HG03469 (cell line): ENCODE measurements at regions not wholly inside any gene's neighbourhood (a gene's known extent, or its start where the extent isn't known, plus 50 kb on each side); places are given as distances from the start of the nearest gene placed in this dataset.

Experiments used
- ATAC-seq: cut with Tn5 transposase; IDR thresholded peaks from one replicate; pipeline ENCODE4 v1.9.1; 2021; ENCODE audit warnings: mild to moderate bottlenecking, moderate library complexity, moderate number of reproducible peaks; ENCODE audit not compliant: unreplicated experiment

DNA sequence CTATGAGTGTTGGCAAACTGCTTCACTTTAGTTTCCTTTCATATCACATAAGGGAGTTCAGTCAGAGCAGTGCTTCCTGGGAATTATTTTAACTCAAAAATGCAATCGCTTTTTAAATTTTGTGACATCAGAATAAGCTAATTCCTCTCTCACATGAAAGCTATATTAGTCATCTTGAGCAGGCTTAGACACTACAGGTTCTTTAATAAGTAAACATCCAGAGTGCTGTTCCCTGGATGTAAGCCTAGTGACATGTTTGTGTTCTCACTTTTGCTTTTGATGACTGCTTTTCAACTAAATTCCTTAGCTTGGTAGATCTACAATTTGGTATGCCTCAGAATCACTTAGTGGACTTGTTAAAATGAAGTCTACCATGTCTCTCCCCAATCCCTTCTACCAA is 252.7 kb upstream of the POU3F2 start:
- ATAC-seq: no peak

DNA sequence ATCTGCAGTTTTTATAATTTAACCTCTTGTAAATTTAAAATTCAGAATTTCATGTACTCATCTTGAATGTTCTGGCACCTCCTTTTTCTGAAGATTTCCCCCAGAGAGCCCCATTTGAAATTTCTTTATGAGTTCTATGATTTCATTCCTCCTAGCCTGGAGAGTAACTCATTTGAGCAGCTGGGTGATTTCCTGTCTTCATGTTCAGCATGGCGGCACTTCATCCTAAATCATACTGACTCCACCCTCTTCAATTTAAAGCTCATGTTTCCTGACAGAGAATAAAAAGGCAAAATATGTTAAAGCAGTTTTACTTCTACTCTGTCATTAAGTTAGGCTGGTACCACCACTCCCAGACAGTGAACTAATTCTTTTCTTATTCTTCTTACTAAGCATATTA is 250.9 kb upstream of the POU3F2 start:
- ATAC-seq: no peak

DNA sequence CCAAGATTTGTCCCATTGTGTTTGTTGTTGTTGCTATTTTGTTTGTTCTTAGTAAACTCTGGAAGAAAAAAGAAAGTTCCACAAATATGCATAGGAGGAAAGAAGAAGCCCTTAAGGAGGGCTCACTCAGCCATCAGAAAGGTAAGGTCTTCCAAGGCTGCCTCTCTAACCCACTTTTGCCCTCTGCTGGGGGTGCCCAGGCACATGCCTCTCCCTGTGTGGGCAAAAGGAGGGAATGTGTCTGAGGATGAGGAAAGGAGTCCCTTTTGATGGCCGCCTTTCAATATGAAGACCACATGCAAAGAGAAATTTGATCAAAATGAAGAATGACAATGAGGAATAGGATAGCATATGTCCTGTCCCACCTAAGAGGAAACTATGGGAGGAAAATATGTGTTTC is 248.2 kb upstream of the POU3F2 start:
- no peak for ATAC-seq

DNA sequence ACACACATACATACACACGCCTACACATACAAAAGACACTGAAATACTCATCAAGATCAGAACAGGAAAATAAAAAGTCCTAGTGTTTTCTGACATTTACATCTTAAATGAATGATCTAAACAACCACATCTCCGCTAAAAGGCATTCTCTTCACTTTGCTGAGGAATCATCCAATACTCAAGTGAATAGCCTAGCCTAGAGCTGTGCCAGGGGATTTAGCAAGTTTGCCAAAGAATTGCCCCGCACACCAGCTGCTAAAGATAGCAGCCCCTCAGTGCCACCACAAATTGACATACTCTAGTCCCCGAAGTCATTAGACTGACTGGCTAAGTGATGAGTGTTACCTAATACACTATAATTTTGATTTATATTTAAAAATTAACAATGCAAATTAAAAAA is 246.8 kb upstream of the POU3F2 start:
- ATAC-seq: no peak

DNA sequence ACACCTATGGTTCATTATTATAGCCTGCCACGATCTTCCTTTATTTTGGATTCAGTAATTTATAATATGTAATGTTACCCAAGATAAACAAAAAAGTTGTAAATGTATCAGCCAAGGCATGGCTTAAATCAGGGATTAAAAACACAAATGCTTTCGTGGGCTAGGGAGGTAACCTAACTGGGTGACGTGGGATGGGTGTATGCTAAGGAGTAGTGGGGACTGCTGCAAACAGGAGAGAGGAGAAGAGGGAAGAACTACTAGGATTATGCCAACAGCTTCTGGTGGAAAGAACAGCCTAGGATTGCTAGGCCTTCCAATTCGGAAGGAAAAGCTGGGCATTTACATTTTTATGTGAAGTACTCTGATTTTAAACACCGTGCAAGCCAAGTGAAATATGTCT is 244.8 kb upstream of the POU3F2 start:
- no peak for ATAC-seq

DNA sequence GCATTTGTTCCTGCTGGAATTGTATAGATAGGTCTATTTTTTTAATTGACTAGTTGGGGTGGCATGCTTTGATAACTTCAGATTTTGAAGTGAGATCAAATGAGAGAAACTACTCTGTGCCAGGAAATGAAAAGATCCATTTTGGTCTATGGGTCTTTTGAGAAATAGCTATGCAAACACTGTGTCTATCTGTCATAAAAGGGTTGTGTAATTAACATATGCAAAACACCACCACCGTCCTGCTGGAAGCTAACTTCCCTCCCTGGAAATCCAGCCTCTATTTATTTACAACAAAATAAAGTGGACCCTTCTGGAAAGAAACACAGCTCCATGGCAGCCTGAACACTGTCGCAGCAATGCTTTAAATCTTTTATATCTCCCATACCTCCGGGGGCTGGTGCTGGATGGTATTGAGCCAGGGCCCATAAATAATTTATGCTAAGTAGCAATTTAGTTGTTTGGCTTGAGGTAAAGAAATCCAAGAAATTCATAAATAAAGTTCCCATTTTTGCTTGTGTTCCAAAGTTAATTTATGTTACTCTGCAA is 244.2 kb upstream of the POU3F2 start:
- no peak for ATAC-seq

DNA sequence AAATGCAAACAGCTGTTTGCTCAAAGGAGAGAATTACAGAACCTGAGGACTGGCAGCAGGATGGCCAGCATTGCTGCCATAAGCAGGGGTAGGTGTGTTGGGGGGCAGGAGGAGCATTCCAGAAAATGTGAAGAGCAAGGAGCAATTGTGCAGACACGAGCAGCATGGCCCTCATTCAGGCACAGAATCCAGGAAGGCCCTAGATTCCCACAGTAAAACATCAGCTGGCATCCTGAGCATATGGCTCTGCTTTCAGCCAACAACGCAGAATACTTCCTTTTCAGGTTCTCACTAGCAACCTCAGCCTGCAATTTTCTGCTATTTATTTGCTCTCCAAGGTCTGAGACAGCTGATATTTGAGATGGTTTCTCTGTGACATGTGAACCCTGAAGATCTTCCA is 243.4 kb upstream of the POU3F2 start:
- no peak for ATAC-seq

DNA sequence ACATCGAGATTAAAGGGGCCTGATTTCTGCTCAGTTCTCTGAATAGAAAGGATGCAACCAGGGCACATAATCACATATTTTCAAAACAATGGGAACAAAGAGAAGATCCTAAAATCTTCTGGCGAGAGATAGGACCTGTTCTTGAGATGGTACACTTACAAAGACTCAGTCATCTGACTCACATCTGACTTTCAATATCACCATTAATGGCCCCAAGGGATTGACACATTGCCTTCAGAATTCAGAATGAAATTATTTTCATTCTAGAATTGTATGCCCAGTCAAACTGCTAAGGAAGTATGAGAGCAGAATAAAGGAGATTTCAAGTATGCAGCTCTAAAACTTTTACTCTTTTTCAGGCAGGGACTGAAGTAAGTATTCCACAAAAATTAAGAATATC is 240.7 kb upstream of the POU3F2 start:
- no peak for ATAC-seq

DNA sequence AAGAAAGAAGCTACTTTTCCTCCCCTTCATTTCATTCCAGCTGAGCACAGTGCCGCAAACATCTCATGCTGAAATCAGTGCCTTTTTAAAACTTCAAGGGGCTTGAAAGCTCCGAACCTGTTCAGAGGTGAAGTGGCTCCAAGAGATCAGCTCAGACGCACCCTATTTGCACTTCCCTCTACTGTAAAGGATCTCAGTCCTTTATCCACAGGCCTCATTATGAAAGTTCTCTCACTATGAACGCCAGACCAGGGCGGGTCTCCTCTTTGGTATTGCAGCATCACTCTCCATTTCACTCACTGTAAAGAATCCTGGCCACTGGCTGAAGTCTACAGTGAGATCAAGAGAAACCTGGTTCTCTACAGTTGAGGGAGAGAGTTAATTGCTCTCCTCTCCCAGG is 232.7 kb upstream of the POU3F2 start:
- ATAC-seq: no peak

DNA sequence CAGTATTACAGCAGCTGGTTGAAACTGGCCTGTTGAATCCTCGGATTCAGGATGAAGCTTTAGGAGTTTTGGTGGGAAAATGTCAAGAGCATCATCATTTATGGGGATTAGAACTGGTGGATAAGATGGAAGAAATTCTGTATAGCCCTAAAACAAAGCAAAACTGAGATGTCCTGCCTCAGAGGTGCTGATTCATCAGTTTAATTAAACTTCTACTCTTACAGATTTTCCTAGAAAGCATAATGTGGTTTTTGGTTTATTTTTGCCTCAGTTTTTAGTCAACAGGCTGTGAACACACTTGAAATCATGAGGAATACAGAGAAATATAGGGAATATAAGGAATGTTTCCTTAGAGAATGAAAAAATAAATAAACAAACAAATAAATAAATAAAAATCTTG is 228.7 kb upstream of the POU3F2 start:
- no peak for ATAC-seq

DNA sequence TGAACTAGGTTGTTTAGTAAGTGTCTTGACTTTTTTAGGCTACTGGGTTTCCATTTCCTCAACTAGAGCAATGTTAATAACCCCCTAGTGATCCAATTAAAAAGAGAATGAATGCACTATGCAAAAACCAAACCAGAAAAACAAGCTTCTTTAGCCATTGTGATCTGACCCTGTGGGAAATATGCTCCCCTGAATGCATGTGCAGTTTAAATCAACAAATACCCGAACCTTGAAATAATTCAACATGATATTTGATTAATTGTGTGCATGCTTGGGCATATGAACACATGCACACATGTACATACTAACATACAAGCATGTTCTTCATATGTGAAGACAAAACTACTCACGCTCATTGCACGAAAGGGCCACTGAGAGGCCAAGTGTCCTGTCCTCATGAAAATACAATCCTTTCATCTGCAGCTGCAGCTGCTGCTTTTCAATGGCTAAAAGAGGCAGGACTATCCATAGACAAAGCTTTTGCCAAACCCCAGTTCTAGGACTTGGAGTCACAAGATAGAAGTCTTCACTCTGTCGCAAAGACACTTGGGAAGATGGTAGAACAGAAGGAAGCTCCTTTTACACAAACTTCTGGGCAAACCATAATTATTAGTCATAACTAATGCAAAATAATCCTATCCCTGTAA is 207.1 kb upstream of the POU3F2 start:
- ATAC-seq: no peak

DNA sequence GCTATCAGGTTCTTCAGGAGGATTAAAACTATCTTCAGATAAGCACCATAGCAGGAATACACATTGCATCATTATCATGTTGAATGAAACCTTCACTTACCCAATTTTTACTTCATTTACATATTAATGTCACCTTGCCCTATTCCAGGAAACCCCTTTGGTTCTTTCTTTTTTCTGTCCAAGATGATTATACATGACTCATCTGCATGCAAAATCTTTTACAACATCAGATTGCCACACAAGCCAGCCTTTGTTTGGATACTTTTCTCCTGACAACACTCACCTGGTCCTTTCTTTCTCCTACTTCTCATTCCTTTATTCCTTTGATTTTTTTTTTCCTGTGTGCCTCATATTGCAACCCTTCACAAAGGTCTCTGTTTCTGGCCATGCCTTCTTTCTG is 200.5 kb upstream of the POU3F2 start:
- ATAC-seq: no peak

DNA sequence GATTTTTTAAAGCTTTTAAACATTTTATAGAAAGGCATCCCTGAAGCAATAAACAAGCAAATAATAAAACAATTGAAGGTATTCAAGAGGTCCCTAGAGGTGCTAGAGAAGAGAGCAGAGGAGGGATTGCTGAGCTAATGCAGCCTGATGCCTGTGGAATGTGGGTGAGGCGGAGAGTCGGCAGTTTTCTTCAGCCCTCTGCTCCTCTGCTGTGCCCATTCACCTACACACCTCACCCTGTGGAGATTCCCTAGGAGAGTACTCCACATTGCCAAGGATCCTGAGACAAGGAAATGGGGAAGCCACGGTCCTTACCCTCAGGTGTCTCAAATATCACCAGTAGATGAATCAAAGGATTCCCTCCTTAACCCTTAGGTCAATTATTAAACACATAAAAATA is 199.8 kb upstream of the POU3F2 start:
- no peak for ATAC-seq

DNA sequence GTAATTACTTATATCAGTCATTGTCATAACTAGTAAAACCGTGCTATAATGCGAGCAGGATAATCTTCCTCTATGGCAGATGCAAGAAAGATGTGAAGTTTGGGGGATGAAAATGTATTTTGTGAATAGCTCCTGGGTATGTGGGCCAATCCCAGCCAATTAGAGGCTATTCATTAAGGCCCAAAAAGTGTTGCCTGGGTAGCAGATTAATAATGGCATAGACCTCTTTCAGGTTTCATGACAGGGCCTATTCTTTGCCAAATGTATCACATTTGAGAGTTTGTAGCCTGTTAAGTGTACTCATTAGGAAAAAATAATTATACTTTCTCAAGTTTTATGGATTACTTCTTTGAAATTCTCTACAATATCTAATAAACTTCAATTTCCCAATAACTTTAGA is 199.2 kb upstream of the POU3F2 start:
- ATAC-seq: no peak

DNA sequence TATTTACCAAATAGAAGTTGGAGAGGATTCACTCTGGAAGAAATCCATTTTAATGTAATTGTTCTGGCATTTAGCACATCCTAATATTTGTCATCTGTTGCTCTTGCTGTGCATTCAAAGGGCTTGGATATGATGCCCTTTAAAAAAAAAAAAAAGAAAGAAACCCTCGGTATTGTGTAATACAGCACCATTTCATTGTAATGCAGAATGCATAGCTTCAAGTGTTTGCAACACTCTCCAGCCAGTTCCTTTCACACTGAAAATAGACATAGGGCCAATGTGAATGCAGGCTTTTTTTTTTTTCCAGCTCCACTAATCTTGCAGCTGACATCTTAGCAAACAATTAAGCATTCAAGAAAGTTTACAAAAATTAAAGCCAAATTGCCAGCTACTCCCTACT is 197.4 kb upstream of the POU3F2 start:
- ATAC-seq: no peak

DNA sequence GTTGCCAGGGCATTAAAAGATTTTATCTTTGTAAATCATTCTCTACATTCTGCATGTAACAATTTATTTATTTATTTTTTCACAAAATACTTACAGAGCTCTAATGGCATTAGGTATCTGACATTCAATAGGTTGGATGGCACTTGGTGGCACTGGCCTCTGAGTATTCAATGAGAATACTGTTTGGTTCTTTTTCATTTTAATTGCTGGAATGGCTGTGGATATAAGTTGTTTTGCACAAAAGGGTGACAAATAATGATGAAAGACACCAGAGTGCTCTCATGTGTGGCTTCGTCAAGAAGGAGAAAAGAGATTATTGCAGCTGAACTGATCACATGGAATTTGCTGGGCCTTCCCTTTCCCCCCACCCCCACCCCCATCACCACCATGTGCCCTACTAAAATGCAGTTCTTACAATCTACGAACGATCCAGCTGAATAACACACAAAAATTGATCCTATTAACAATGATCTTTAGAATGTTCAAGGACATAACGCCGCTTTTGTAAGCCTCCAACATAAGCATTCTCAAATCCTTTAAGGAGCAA is 195.2 kb upstream of the POU3F2 start:
- no peak for ATAC-seq

DNA sequence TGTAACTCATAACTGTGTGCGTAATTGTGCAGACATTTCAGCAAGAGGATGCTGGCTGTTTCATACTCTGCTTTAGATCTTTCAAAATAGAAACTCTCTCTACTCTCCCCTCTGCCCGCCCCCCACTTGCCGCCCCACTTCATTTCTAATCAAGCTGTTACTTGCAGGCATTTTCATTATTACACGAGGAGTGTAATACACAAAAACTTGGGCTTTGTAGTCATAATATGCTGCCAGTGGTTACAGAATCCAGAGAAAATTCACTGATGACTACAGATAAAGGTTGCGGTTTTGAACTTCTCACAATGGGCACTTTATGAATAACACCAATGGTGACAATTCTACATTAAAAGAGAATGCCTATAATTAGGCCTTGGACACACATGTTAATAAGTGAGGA is 194.0 kb upstream of the POU3F2 start:
- ATAC-seq: no peak

DNA sequence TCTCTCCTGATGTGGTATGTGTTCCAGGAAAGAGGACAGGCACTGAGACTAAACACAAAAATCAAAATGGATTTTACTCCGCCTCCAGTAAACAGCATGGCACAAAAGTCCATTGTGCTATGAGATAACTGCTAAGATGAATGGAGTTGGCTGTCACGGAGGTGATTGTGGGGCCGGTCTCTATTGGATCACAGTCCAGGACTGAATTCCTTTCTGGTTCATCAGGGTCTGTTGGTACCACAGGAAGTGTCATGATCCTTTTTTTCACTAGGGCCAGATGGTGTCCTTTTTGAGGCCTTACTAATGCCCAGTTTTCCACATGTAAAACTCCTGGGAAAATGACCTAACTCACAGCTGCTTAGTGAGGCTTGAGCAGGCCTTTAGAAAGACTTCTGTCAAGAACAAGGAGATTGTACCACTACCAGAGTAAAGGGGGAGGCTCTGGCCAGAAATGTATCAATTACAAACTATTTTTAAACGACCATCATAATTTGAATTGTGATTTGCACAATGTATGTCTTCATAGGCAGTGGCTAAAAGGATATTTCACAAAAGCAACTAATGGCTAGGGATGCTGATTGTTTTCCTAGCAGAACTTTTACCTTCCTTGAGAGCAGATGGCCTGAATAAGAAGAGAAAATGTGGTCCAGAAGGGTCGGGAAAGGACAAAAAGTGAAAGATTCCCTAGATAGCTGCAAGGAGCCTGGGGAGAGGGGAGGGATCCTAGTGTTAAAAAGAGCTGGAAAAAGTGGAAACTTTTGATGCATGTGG is 192.2 kb upstream of the POU3F2 start:
- ATAC-seq: no peak

DNA sequence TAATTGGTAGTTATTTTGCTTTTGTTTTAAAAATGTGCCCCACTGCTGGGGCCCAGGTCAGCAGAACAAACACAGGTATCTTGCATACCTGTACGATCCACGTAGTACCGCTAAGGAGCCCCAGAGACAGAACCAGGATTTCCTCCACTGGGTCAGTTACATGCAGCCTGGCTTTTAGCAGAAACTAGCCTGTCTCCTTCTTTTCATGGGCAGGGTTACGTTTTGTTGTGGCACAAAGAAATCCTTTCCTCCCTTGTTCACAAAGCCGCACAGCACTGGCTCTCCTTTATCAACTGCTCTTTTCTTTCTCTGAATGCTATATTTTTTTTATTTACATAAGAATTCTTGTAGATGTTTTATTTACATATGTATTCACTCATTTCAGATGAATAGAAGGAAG is 190.3 kb upstream of the POU3F2 start:
- ATAC-seq: no peak

DNA sequence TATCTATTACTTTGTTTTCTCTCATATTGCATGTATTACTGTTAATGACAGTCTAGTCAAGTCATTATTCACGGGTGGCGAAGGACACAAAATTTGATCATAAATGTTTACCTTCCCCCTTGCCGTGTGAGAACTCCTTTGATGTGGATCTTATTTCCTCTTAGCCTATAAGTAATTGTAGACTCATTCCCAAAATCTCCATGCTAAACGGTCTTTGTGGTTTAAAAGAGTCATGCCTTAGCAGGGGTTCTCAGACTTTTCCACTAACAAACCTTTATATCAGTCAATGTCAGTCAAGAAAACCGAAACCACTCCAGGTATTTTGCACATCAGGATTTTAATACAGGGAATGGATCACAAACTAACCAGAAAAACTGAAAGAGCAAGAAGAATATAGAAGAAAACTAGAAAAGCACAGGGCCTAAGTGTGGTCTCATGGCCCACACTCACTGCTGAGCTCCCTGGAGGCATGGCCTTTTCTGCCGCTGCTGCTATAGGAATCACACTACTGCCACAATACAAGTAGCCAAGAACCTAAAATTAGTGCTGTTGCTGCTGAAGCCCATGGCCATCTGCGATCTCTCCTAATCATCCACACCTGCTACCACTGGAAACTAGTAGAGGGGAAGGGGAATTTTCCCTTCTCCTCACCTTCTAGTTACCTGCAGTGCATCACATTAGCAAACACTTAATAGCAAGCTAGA is 186.0 kb upstream of the POU3F2 start:
- no peak for ATAC-seq

DNA sequence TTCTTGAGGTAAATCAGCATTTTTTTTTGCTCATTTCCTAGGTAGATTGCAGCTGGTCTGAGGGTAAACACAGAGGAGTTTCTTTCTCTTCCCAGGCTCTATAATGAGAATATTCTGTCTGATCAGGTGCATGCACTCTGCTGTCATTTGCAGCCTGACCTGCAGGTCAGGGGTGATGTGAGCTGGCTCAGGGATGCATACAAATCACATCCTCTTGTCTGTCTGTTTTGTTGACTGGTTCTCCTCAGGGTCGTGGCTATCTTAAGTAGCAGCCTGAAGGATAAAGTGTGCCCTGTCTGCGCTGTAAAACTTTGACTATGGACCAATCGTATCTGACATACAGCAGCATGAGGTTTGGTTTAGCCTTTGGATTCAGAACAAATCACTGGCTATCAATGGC is 183.4 kb upstream of the POU3F2 start:
- no peak for ATAC-seq

DNA sequence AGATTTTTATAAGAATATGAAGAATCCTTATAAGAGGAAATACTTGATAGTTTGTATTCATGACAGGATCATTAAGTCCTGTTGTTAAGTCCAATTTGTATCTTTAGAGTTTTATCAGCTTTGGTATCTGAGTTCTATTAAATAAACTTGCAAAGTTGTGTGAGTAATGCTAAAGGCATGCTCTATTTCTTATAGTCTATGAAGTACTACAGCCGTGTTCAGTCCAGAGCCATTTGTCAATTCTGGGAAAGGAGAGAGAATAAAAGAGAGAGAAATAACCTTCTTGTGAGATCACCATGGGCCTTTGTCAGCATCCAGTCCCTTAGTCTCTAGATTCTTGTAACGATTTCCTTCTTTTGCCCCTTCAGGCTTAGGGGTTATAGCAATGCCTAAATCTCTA is 181.2 kb upstream of the POU3F2 start:
- ATAC-seq: no peak
